ENCODE measurements at regions not wholly inside any gene's neighbourhood (a gene's known extent, or its start where the extent isn't known, plus 50 kb on each side); places are given as distances from the start of the nearest gene placed in this dataset.

- no peak overlapping the region for H3K4me3 ChIP-seq (ENCODE audit: low read depth, low read length)
- H3K36me3 ChIP-seq (ENCODE audit: control insufficient read depth, insufficient read depth, low read length), result no peaks in the 10 kb centered on the region
- no peak overlapping the region for H2AFZ ChIP-seq
- no peaks in the 10 kb centered on the region for H3K9me3 ChIP-seq (ENCODE audit: control insufficient read depth, low read length)
- no peak overlapping the region for H3K9ac ChIP-seq
- H3K27ac ChIP-seq, result no peak overlapping the region
- no peak for TF ChIP-seq CTCF (IDR thresholded peaks at IDR 0.05)
- H3K79me2 ChIP-seq, result peaks cover 10% of the 10 kb centered on the region
- H3K4me2 ChIP-seq (ENCODE audit: low read length), result no peak overlapping the region
- H3K27me3 ChIP-seq (ENCODE audit: control insufficient read depth, insufficient read depth, low read length), result no peaks in the 10 kb centered on the region
- H3K4me1 ChIP-seq, result no peaks in the 10 kb centered on the region
These were observed 51.1 kb upstream of the ROPN1 start for GRCh38 chr3:124043023-124043422.

GRCh38 chr3:124044956-124045355 lies 53.0 kb upstream of the ROPN1 start:
- H3K4me1 ChIP-seq, result peaks cover 7% of the 10 kb centered on the region
- H2AFZ ChIP-seq, result no peak overlapping the region
- TF ChIP-seq CTCF (IDR thresholded peaks at IDR 0.05), result no peak
- H3K9ac ChIP-seq, result no peak overlapping the region
- H3K36me3 ChIP-seq (ENCODE audit: control insufficient read depth, insufficient read depth, low read length), result no peaks in the 10 kb centered on the region
- no peaks in the 10 kb centered on the region for H3K9me3 ChIP-seq (ENCODE audit: control insufficient read depth, low read length)
- H3K4me2 ChIP-seq (ENCODE audit: low read length), result no peak overlapping the region
- no peak overlapping the region for H3K4me3 ChIP-seq (ENCODE audit: low read depth, low read length)
- no peak overlapping the region for H3K27ac ChIP-seq
- H3K27me3 ChIP-seq (ENCODE audit: control insufficient read depth, insufficient read depth, low read length), result no peaks in the 10 kb centered on the region
- H3K79me2 ChIP-seq, result peaks cover 5% of the 10 kb centered on the region

- no peak for TF ChIP-seq CTCF (IDR thresholded peaks at IDR 0.05)
- Histone ChIP-seq H3K79me2 (peaks cover 5% of the 10 kb centered on the region), H3K27me3 (ENCODE audit: control insufficient read depth, insufficient read depth, low read length) (no peaks in the 10 kb centered on the region), H3K4me1 (peaks cover 7% of the 10 kb centered on the region), H3K4me2 (ENCODE audit: low read length) (no peak overlapping the region), H3K9ac (no peak overlapping the region), H3K27ac (no peak overlapping the region), H3K36me3 (ENCODE audit: control insufficient read depth, insufficient read depth, low read length) (no peaks in the 10 kb centered on the region), H3K4me3 (ENCODE audit: low read depth, low read length) (no peak overlapping the region), H2AFZ (peak overlapping the region; percentile 30), H3K9me3 (ENCODE audit: control insufficient read depth, low read length) (no peaks in the 10 kb centered on the region)
These were observed 57.3 kb upstream of the ROPN1 start for GRCh38 chr3:124048967-124049798.

GRCh38 chr3:124051636-124052035 lies 59.7 kb upstream of the ROPN1 start:
- no peak overlapping the region for H3K27ac ChIP-seq
- H3K9me3 ChIP-seq (ENCODE audit: control insufficient read depth, low read length), result no peaks in the 10 kb centered on the region

More at GRCh38 chr3:124051636-124052035, 59.7 kb upstream of the ROPN1 start:
- H3K36me3 ChIP-seq (ENCODE audit: control insufficient read depth, insufficient read depth, low read length), result no peaks in the 10 kb centered on the region
- H3K27me3 ChIP-seq (ENCODE audit: control insufficient read depth, insufficient read depth, low read length), result no peaks in the 10 kb centered on the region
- no peak overlapping the region for H2AFZ ChIP-seq
- H3K4me1 ChIP-seq, result peaks cover 11% of the 10 kb centered on the region
- no peak for TF ChIP-seq CTCF (IDR thresholded peaks at IDR 0.05)
- H3K79me2 ChIP-seq, result no peaks in the 10 kb centered on the region
- no peak overlapping the region for H3K4me2 ChIP-seq (ENCODE audit: low read length)
- no peak overlapping the region for H3K4me3 ChIP-seq (ENCODE audit: low read depth, low read length)
- H3K9ac ChIP-seq, result no peak overlapping the region

Measured in parathyroid adenoma (tissue), 2 donors.